ENCODE measurements at regions not wholly inside any gene's neighbourhood (a gene's known extent, or its start where the extent isn't known, plus 50 kb on each side); places are given as distances from the start of the nearest gene placed in this dataset.
"Not testable (repeated sequence)": the region's sequence is repeated elsewhere in the genome, so short reads cannot be mapped to it uniquely, and the experiment has no call there.

GRCh38 chr21:36587388-36587787 lies 107.5 kb upstream of the CLDN14 start:
- peak; percentile 73 for DNase-seq (ENCODE audit: low read depth, low spot score)
- peak overlapping the region; percentile 4 for H3K27ac ChIP-seq

- DNase-seq (ENCODE audit: low read depth, low spot score) = no peak
- no peak overlapping the region for H3K27ac ChIP-seq
Observed at GRCh38 chr21:36589352-36589971, 109.5 kb upstream of the SIM2 start.

GRCh38 chr21:36591326-36591970 lies 107.5 kb upstream of the SIM2 start:
- no peak for DNase-seq (ENCODE audit: low read depth, low spot score)
- no peak overlapping the region for H3K27ac ChIP-seq

- no peak overlapping the region for H3K27ac ChIP-seq
- no peak for DNase-seq (ENCODE audit: low read depth, low spot score)
Observed at GRCh38 chr21:36596174-36596573, 102.7 kb upstream of the SIM2 start.

GRCh38 chr21:36601362-36601761 lies 97.6 kb upstream of the SIM2 start:
- DNase-seq (ENCODE audit: low read depth, low spot score) = no peak
- H3K27ac ChIP-seq = no peak overlapping the region

- no peak for DNase-seq (ENCODE audit: low read depth, low spot score)
- H3K27ac ChIP-seq = no peak overlapping the region
Observed at GRCh38 chr21:36602735-36603134, 96.2 kb upstream of the SIM2 start.

- H3K27ac ChIP-seq = no peak overlapping the region
- DNase-seq (ENCODE audit: low read depth, low spot score) = no peak
Observed at GRCh38 chr21:36603221-36603620, 95.7 kb upstream of the SIM2 start.

GRCh38 chr21:36605426-36605825 lies 93.5 kb upstream of the SIM2 start:
- DNase-seq (ENCODE audit: low read depth, low spot score) = no peak
- no peak overlapping the region for H3K27ac ChIP-seq

GRCh38 chr21:36606287-36606982 lies 92.5 kb upstream of the SIM2 start:
- DNase-seq (ENCODE audit: low read depth, low spot score) = no peak
- no peak overlapping the region for H3K27ac ChIP-seq

GRCh38 chr21:36606983-36607325 lies 92.0 kb upstream of the SIM2 start:
- no peak overlapping the region for H3K27ac ChIP-seq
- DNase-seq (ENCODE audit: low read depth, low spot score) = no peak

- DNase-seq (ENCODE audit: low read depth, low spot score) = no peak
- no peak overlapping the region for H3K27ac ChIP-seq
Observed at GRCh38 chr21:36608041-36608896, 90.6 kb upstream of the SIM2 start.

- H3K27ac ChIP-seq = no peak overlapping the region
- DNase-seq (ENCODE audit: low read depth, low spot score) = no peak
Observed at GRCh38 chr21:36608897-36609225, 90.1 kb upstream of the SIM2 start.

- no peak overlapping the region for H3K27ac ChIP-seq
- no peak for DNase-seq (ENCODE audit: low read depth, low spot score)
Observed at GRCh38 chr21:36609654-36610053, 89.3 kb upstream of the SIM2 start.

- H3K27ac ChIP-seq = no peak overlapping the region
- DNase-seq (ENCODE audit: low read depth, low spot score) = no peak
Observed at GRCh38 chr21:36610201-36610600, 88.7 kb upstream of the SIM2 start.

GRCh38 chr21:36610935-36611334 lies 88.0 kb upstream of the SIM2 start:
- no peak overlapping the region for H3K27ac ChIP-seq
- DNase-seq (ENCODE audit: low read depth, low spot score) = no peak

GRCh38 chr21:36611379-36611778 lies 87.5 kb upstream of the SIM2 start:
- H3K27ac ChIP-seq = no peak overlapping the region
- no peak for DNase-seq (ENCODE audit: low read depth, low spot score)

- peak; percentile 5 for DNase-seq (ENCODE audit: low read depth, low spot score)
- no peak overlapping the region for H3K27ac ChIP-seq
Observed at GRCh38 chr21:36613059-36613458, 85.9 kb upstream of the SIM2 start.

GRCh38 chr21:36613554-36613953 lies 85.4 kb upstream of the SIM2 start:
- DNase-seq (ENCODE audit: low read depth, low spot score) = no peak
- H3K27ac ChIP-seq = no peak overlapping the region

GRCh38 chr21:36615274-36615964 lies 83.5 kb upstream of the SIM2 start:
- DNase-seq (ENCODE audit: low read depth, low spot score) = no peak
- H3K27ac ChIP-seq = no peak overlapping the region

- H3K27ac ChIP-seq; DNase-seq (ENCODE audit: low read depth, low spot score): not testable (repeated sequence)
Observed at GRCh38 chr21:36616773-36617172, 82.1 kb upstream of the SIM2 start.
